Lower leg skin (tissue), 4 donors: ENCODE measurements at regions not wholly inside any gene's neighbourhood (a gene's known extent, or its start where the extent isn't known, plus 50 kb on each side); places are given as distances from the start of the nearest gene placed in this dataset.
A peak's percentile ranks its signal among the peaks of the same experiment; 100 is the strongest.

Source experiments
- DNase-seq, 2 donors: peaks; one replicate each; pipeline ENCODE4 v3.0.0-alpha.2; 2019; ENCODE audit warnings: low spot score in 2 of 2
- H3K4me3 ChIP-seq: fragments of 200-600 bp; sonication (generic); 2 replicates; pipeline ENCODE4 v1.5.1; 2017; ENCODE audit warnings: mild to moderate bottlenecking, low read depth; ENCODE audit not compliant: poor library complexity, severe bottlenecking
- POLR2A ChIP-seq, 2 donors: fragments of 450-650 bp; IDR thresholded peaks; one replicate each; pipeline ENCODE4 v1.6.1; 2016 to 2017; ENCODE audit warnings: antibody characterized with exemption in 2 of 2, mild to moderate bottlenecking in 1 of 2, moderate library complexity in 1 of 2
- WGBS, 2 donors: methylation state at CpG; one replicate each; pipeline ENCODE4 v1.1.5; 2018; 5-methylcytosine and 5-hydroxymethylcytosine counted together
- intact Hi-C: fragments of 100-400 bp; cut with DNase I; formaldehyde crosslinking; loops from one replicate; pipeline ENCODE4 v1.15.0; 2023; ENCODE audit warnings: low total_unique reads
- TF ChIP-seq, protein P1 (sequence below), 3 donors: fragments of 450-650 bp; IDR thresholded peaks; one replicate each; pipeline ENCODE4 v1.5.1; 2016; ENCODE audit warnings: antibody characterized with exemption in 3 of 3, mild to moderate bottlenecking in 3 of 3, moderate library complexity in 2 of 3

DNA sequence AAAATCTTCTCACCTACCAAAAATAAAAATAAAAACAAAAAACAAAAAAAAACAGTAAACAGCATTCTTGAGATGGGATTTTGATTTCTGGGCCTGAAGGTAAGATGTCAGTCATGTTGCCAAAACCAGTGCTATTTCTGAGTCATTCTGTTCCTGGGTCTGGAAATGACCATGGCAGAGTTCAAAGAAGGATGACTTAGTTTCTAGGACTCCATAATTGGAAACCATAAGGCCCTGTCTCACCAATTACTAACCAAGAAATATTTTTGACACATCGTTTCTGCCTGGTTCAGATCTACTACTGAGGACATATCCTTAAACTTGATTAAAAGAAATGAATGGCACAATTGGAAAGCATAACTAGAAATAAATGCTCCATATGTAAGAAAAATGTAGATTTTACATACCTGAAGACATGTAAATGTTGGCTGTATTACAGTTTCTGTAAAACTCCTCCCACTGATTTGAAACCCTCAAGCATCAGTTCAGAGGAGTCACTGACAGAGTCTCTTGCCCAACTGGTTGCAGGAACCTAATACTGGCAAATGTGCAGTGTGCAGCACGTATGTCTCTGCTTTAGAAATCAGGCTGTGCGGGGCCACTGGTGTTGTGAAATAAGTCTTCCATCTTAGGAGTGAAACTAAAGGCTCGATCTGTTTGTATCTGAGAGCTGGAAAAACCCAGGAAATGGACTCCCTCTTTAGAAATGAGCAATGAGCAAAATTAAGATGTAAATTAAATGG lies 84.8 kb upstream of the EGR2 start:
- DNase-seq, result no peak
- intact Hi-C loops, result no loop called here
- H3K4me3 ChIP-seq, result no peak overlapping the region
- WGBS, 2 donors, result 88% methylated on average over 4 of the region's 4 CpGs
- no peak for TF ChIP-seq POLR2A (IDR thresholded peaks at IDR 0.05)
- TF ChIP-seq, protein P1, sequence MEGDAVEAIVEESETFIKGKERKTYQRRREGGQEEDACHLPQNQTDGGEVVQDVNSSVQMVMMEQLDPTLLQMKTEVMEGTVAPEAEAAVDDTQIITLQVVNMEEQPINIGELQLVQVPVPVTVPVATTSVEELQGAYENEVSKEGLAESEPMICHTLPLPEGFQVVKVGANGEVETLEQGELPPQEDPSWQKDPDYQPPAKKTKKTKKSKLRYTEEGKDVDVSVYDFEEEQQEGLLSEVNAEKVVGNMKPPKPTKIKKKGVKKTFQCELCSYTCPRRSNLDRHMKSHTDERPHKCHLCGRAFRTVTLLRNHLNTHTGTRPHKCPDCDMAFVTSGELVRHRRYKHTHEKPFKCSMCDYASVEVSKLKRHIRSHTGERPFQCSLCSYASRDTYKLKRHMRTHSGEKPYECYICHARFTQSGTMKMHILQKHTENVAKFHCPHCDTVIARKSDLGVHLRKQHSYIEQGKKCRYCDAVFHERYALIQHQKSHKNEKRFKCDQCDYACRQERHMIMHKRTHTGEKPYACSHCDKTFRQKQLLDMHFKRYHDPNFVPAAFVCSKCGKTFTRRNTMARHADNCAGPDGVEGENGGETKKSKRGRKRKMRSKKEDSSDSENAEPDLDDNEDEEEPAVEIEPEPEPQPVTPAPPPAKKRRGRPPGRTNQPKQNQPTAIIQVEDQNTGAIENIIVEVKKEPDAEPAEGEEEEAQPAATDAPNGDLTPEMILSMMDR (IDR thresholded peaks at IDR 0.05), result no peak

DNA sequence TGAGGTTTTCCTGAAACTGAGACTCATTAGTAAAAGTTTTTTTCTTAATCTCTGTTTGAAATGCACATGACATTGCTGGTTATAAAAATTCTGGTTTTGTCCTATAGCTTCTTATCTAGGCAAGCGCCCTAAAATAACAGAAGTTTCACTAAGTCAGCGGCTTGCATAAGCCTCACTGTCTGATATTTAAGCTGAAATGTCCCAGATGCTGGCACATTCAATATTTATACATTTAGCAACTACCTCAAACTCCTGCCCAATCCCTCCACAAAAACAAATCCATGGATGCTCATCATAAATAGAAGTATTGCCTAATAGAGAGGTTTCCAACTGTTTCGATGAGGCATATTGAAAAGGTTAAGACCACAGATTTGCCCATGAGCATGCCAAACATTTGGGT lies 83.1 kb upstream of the EGR2 start:
- no peak overlapping the region for H3K4me3 ChIP-seq
- WGBS, 2 donors, result 75 to 77% methylated on average over 3 of the region's 3 CpGs
- intact Hi-C loops, result no loop called here
- no peak for DNase-seq
- TF ChIP-seq, protein P1 (IDR thresholded peaks at IDR 0.05), result no peak
- TF ChIP-seq POLR2A (IDR thresholded peaks at IDR 0.05), result no peak

DNA sequence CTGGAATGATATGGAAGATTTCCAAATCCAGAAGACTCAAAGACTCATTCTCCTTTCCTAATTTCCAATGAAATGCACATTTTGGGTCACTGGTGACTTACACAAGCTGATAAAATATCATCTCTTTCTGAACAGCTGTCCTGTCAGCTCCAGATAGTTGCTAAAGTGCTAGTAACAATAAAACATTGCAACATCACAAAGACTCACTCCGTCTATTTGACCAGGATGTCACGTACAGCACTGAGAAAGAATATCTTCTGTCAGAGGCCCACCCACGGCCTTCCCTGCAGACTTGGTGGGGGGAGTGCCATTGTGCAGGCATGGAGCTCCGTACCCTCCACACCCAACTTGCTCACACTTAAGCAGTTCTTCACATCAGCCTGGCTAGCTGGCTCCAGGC lies 78.9 kb upstream of the EGR2 start:
- DNase-seq, result no peak
- H3K4me3 ChIP-seq, result no peak overlapping the region
- TF ChIP-seq POLR2A (IDR thresholded peaks at IDR 0.05), result no peak
- TF ChIP-seq, protein P1 (IDR thresholded peaks at IDR 0.05), result no peak
- 67 to 80% methylated on average over 4 of the region's 4 CpGs for WGBS, 2 donors
- intact Hi-C loops, result no loop called here

DNA sequence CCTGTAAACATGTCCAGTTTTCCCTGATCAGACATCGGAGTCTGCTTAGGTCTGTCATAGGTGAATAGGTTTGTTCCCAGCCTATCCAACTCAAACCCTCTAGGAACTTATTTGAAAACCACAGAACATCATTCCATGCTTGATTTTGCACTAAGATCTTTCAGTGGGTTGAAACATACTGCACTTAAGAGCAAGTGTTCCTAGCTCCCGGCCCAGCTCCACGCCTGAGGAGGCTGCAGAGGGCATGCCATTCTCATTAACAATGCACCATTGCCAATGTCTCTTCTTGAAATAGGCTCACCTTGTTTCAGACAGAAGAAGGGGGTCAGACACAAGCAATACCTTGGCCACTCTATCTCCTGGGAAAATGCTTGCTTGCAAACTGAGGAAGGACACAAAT lies 78.0 kb upstream of the EGR2 start:
- TF ChIP-seq, protein P1 (IDR thresholded peaks at IDR 0.05), result no peak
- no peak for TF ChIP-seq POLR2A (IDR thresholded peaks at IDR 0.05)
- no peak overlapping the region for H3K4me3 ChIP-seq
- intact Hi-C loops, result no loop called here
- no peak for DNase-seq
- 88 to 93% methylated on average over 3 of the region's 3 CpGs for WGBS, 2 donors

DNA sequence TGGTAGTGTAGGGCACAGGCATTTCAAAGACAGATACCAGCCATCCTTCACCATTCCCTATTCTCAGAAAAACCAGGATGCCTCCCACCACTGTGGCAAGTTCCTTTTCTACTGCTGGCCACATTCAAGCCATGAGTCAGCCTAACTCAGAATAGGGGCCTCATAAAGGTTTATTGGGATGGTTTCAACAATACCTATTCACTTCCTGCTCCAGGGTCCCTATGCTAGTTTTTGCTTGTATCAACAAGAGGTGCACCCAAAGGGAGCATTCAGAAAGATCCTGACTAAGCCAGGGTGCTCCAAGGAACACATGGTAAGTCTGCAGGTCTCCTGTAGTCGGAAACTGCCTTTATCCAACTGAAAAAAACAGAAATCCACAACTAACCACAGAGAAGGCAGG lies 76.9 kb upstream of the EGR2 start:
- 97 to 100% methylated on average over 1 of the region's 1 CpG for WGBS, 2 donors
- peak overlapping the region; percentile 12 for H3K4me3 ChIP-seq
- TF ChIP-seq, protein P1 (IDR thresholded peaks at IDR 0.05), result no peak
- TF ChIP-seq POLR2A (IDR thresholded peaks at IDR 0.05), result no peak
- no peak for DNase-seq
- intact Hi-C loops, result no loop called here

DNA sequence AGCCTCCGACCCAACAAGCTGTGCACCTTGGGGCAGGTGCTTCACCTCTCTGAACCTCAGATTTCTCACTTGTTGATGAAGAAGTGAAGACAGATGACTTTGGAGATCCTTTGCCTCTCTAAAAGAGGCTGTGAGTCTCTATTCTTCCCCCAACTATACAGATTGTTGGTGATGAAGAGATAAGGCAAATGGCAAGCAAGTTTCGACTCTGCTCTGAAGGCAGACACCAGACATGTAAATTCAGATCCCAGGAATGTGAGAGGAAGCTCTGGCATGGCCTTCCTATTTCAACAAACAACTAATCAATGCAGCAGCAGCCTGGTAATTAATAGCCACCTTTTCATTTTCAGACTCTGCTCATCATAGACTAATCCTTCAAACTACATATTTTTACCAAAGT lies 74.2 kb upstream of the EGR2 start:
- no peak for TF ChIP-seq POLR2A (IDR thresholded peaks at IDR 0.05)
- TF ChIP-seq, protein P1 (IDR thresholded peaks at IDR 0.05), result no peak
- H3K4me3 ChIP-seq, result no peak overlapping the region
- 53 to 59% methylated on average over 2 of the region's 2 CpGs for WGBS, 2 donors
- intact Hi-C loops, result no loop called here
- DNase-seq, result no peak
